OCI-LY1 (cell line): ENCODE measurements at regions not wholly inside any gene's neighbourhood (a gene's known extent, or its start where the extent isn't known, plus 50 kb on each side); places are given as distances from the start of the nearest gene placed in this dataset.

Experiments used
- H2AFZ ChIP-seq: fragments of 200-600 bp; sonication (generic), shearing (Covaris generic); 2 replicates; pipeline ENCODE4 v1.6.0; 2014; ENCODE audit warnings: antibody characterized with exemption, mild to moderate bottlenecking, low read length
- H3F3A ChIP-seq: fragments of 200-600 bp; sonication (generic), shearing (Covaris generic); 2 replicates; pipeline ENCODE4 v1.6.0; 2014; ENCODE audit warnings: mild to moderate bottlenecking, antibody characterized with exemption, low read length, moderate library complexity; ENCODE audit not compliant: insufficient read depth
- H3K27ac ChIP-seq: fragments of 200-600 bp; sonication (generic); 2 replicates; pipeline ENCODE4 v1.5.1; 2014; ENCODE audit warnings: low read length, mixed run types, mild to moderate bottlenecking, low read depth; ENCODE audit not compliant: poor library complexity, severe bottlenecking
- H3K27me3 ChIP-seq: fragments of 200-600 bp; sonication (generic); 2 replicates; pipeline ENCODE4 v1.6.0; 2014; ENCODE audit warnings: antibody characterized with exemption, mild to moderate bottlenecking, low read length, moderate library complexity; ENCODE audit not compliant: insufficient read depth
- H3K36me3 ChIP-seq: fragments of 200-600 bp; sonication (generic); 2 replicates; pipeline ENCODE4 v1.6.1; 2014; ENCODE audit warnings: mild to moderate bottlenecking, antibody characterized with exemption, low read length, moderate library complexity, mixed read lengths; ENCODE audit not compliant: insufficient read depth
- H3K4me1 ChIP-seq: fragments of 200-600 bp; sonication (generic); 2 replicates; pipeline ENCODE4 v1.5.1; 2014; ENCODE audit warnings: mild to moderate bottlenecking, low read length, moderate library complexity; ENCODE audit not compliant: insufficient read depth, severe bottlenecking
- H3K4me2 ChIP-seq: fragments of 200-600 bp; sonication (generic), shearing (Covaris generic); 2 replicates; pipeline ENCODE4 v1.6.1; 2014; ENCODE audit warnings: low read length
- H3K4me3 ChIP-seq: fragments of 200-600 bp; sonication (generic); 2 replicates; pipeline ENCODE4 v1.5.1; 2014; ENCODE audit warnings: low read length, low read depth, mild to moderate bottlenecking, mixed read lengths; ENCODE audit not compliant: poor library complexity, severe bottlenecking
- H3K79me2 ChIP-seq: fragments of 200-600 bp; shearing (Covaris generic); 2 replicates; pipeline ENCODE4 v1.6.1; 2016; ENCODE audit warnings: mixed run types, low read length, mixed read lengths; ENCODE audit not compliant: insufficient read depth
- H3K9ac ChIP-seq: fragments of 200-600 bp; sonication (generic), shearing (Covaris generic); 2 replicates; pipeline ENCODE4 v1.6.1; 2014; ENCODE audit warnings: mild to moderate bottlenecking, low read length, mixed read lengths
- H3K9me2 ChIP-seq: fragments of 200-600 bp; sonication (generic), shearing (Covaris generic); 2 replicates; pipeline ENCODE4 v1.6.1; 2014; ENCODE audit warnings: low read depth, mild to moderate bottlenecking, low read length, mixed read lengths
- H3K9me3 ChIP-seq: fragments of 200-600 bp; shearing (Covaris generic); 2 replicates; pipeline ENCODE4 v1.6.1; 2014; ENCODE audit warnings: low read length, mixed read lengths
- H4K20me1 ChIP-seq: fragments of 200-600 bp; sonication (generic), shearing (Covaris generic); 2 replicates; pipeline ENCODE4 v1.6.0; 2016; ENCODE audit warnings: mild to moderate bottlenecking, low read length; ENCODE audit not compliant: insufficient read depth
- CTCF ChIP-seq: fragments of 200-600 bp; sonication (generic), shearing (Covaris generic); IDR thresholded peaks from 2 replicates; pipeline ENCODE4 v1.5.1; 2017; ENCODE audit warnings: mild to moderate bottlenecking, antibody characterized with exemption, low read length, moderate library complexity, mixed read lengths
- EZH2 ChIP-seq: fragments of 200-600 bp; sonication (generic), shearing (Covaris generic); IDR thresholded peaks from 2 replicates; pipeline ENCODE4 v1.8.0; 2017; ENCODE audit warnings: borderline replicate concordance, mixed run types, mild to moderate bottlenecking, antibody characterized with exemption, low read length, moderate library complexity, mixed read lengths

DNA sequence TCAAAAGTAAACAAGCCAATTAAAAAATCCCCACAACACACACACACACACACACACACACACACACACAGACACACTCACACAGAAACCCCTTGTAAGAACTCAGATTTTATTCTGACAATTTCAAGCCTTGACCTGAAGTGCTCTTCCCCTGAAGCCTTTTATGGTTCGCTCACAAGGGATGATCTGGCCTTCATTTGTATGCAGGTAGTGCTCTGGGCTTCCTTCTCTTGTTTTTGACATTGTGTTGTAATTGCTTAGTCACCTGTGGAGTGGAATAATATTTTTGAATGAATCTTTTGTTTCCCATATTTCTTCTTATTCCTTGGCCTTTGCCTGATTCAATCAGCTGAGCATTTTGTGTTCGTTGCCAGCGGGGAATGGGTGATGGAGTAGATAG is 83.3 kb upstream of the CSRP2 start:
- no peak overlapping the region for H2AFZ ChIP-seq
- no peaks in the 10 kb centered on the region for H3K4me1 ChIP-seq
- no peaks in the 10 kb centered on the region for H3K27me3 ChIP-seq

DNA sequence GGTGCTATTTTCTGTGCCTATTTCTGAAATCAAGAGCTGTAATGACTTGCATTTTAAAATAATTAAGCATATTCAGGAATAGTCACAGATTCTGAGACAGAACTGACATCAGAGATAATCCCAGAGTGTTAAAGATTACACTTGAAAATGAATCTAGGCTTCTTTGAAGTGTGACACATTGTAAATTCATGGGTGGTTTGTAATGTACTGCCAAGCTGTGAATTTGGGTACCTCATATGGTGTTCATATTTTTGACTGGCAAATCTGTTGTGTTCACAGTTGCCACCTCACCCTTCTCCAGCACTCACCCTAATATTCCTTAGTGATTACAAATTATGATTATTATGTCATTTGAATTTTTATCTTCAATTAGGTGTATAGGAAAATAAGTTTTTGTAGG is 78.5 kb upstream of the CSRP2 start:
- TF ChIP-seq CTCF (no peak), EZH2 (no peak)
- H3K27me3 ChIP-seq = no peaks in the 10 kb centered on the region

More for the DNA sequence above, 83.3 kb upstream of the CSRP2 start:
- no peak overlapping the region for H3K9ac ChIP-seq
- no peak overlapping the region for H3K4me2 ChIP-seq
- H3K27ac ChIP-seq = no peak overlapping the region
- no peaks in the 10 kb centered on the region for H3K9me3 ChIP-seq
- H3K4me3 ChIP-seq = no peak overlapping the region
- TF ChIP-seq CTCF (no peak), EZH2 (no peak)
- H3K79me2 ChIP-seq = no peaks in the 10 kb centered on the region
- no peaks in the 10 kb centered on the region for H3F3A ChIP-seq
- no peaks in the 10 kb centered on the region for H3K36me3 ChIP-seq
- no peaks in the 10 kb centered on the region for H3K9me2 ChIP-seq
- no peaks in the 10 kb centered on the region for H4K20me1 ChIP-seq

DNA sequence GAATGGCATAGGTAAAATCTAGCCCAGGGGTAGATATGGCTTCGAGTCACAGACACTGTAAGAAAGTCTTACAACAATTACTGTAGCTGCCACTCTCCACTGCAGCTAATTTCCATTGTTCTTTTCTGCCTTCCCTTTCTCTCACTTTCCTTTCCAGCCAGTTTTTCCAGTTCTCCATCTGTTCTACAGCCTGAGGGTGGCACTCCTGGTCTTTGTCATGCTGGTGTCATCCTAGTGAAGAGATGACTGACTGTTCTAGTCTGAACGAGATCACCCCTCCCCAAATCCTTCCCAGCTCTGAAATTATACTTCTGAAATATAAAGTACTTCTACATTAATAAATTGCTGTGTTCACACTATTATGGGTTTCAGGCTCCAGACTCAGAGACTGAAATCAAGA is 74.2 kb upstream of the CSRP2 start:
- Histone ChIP-seq H2AFZ (no peak overlapping the region), H3K79me2 (no peaks in the 10 kb centered on the region), H4K20me1 (no peaks in the 10 kb centered on the region), H3K27ac (no peak overlapping the region), H3K36me3 (no peaks in the 10 kb centered on the region), H3K9ac (no peak overlapping the region), H3F3A (no peaks in the 10 kb centered on the region), H3K4me1 (no peaks in the 10 kb centered on the region), H3K9me2 (no peaks in the 10 kb centered on the region), H3K4me3 (no peak overlapping the region), H3K4me2 (no peak overlapping the region), H3K9me3 (no peaks in the 10 kb centered on the region), H3K27me3 (no peaks in the 10 kb centered on the region)
- no peak for TF ChIP-seq EZH2
- no peak for TF ChIP-seq CTCF

More for the DNA sequence above, 78.5 kb upstream of the CSRP2 start:
- Histone ChIP-seq H3K79me2 (no peaks in the 10 kb centered on the region), H3K4me1 (no peaks in the 10 kb centered on the region), H3K9me3 (no peaks in the 10 kb centered on the region), H3K4me3 (no peak overlapping the region), H3F3A (no peaks in the 10 kb centered on the region), H3K27ac (no peak overlapping the region), H3K36me3 (no peaks in the 10 kb centered on the region), H3K9ac (no peak overlapping the region), H3K4me2 (no peak overlapping the region), H2AFZ (no peak overlapping the region), H4K20me1 (no peaks in the 10 kb centered on the region), H3K9me2 (no peaks in the 10 kb centered on the region)
